Calu3 (cell line): ENCODE measurements at regions not wholly inside any gene's neighbourhood (a gene's known extent, or its start where the extent isn't known, plus 50 kb on each side); places are given as distances from the start of the nearest gene placed in this dataset.

Experiments
- BruUV-seq: library from RNA; stranded (reverse); fragments of 400-500 nt; replicated peaks from 2 replicates; lab custom pipeline; 2021; lab: Mats Ljungman, UMichigan
- CTCF ChIA-PET: fragments of 300-600 bp; sonication (Branson Sonifier 250); formaldehyde crosslinking; loops from one replicate; lab custom pipeline; 2022; ENCODE audit warnings: antibody characterized with exemption; lab: Charles Lee
- DNase-seq: peaks from one replicate; pipeline ENCODE4 v3.0.0; 2022
- H3K27ac Mint-ChIP-seq: one replicate; pipeline ENCODE4 v1.8.0; 2022; ENCODE audit warnings: mixed read lengths; ENCODE audit not compliant: unreplicated experiment
- H3K27me3 Mint-ChIP-seq: one replicate; pipeline ENCODE4 v1.8.0; 2022; ENCODE audit warnings: mixed read lengths; ENCODE audit not compliant: unreplicated experiment
- H3K36me3 Mint-ChIP-seq: one replicate; pipeline ENCODE4 v1.8.0; 2022; ENCODE audit warnings: mild to moderate bottlenecking, moderate library complexity, mixed read lengths; ENCODE audit not compliant: insufficient read depth, unreplicated experiment
- H3K4me1 Mint-ChIP-seq: one replicate; pipeline ENCODE4 v1.8.0; 2022; ENCODE audit warnings: mild to moderate bottlenecking, low read depth, mixed read lengths; ENCODE audit not compliant: unreplicated experiment
- H3K4me3 Mint-ChIP-seq: one replicate; pipeline ENCODE4 v1.8.0; 2022; ENCODE audit warnings: mild to moderate bottlenecking, low read depth, moderate library complexity, mixed read lengths; ENCODE audit not compliant: unreplicated experiment
- H3K9me3 Mint-ChIP-seq: one replicate; pipeline ENCODE4 v1.8.0; 2022; ENCODE audit warnings: low read depth, mixed read lengths; ENCODE audit not compliant: unreplicated experiment
- CTCF ChIP-seq: fragments of 200-600 bp; IDR thresholded peaks from one replicate; pipeline ENCODE4 v1.8.0; 2022; ENCODE audit warnings: antibody characterized with exemption; ENCODE audit not compliant: unreplicated experiment
- intact Hi-C: fragments of 100-400 bp; cut with micrococcal nuclease; formaldehyde crosslinking; loops from one replicate; pipeline ENCODE4 v1.10.0; 2022; ENCODE audit not compliant: unreplicated experiment

GRCh38 chr17:72345088-72345487 is 224.3 kb downstream of the SOX9 start:
- H3K27ac Mint-ChIP-seq: no peak overlapping the region
- no peaks in the 10 kb centered on the region for H3K27me3 Mint-ChIP-seq
- peaks cover 25% of the 10 kb centered on the region for H3K4me1 Mint-ChIP-seq
- H3K36me3 Mint-ChIP-seq: no peaks in the 10 kb centered on the region
- DNase-seq: no peak
- CTCF ChIA-PET: no interaction called here
- no peak for TF ChIP-seq CTCF
- intact Hi-C loops: no loop called here
- no TSS peak for BruUV-seq
- H3K4me3 Mint-ChIP-seq: no peak overlapping the region
- peaks cover 2% of the 10 kb centered on the region for H3K9me3 Mint-ChIP-seq

DNA sequence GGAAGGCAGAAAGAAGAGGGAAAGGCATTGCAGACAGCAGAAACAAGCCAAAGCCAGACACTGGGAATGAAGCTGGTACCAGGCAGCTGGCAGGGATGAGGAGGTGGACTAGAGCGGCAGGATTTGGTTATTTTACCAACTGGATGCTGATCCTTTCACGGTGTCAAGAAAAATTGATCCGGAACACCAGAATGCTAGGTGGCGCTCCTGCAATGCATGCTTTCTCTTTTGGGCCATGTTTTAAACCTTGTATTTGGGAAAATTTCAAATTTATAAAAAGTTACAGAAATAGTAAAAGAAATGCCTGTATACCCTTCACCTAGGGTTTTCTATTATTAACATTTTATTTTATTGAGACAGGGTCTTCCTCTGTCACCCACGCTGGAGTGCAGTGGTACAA is 224.7 kb downstream of the SOX9 start:
- no peak overlapping the region for H3K27ac Mint-ChIP-seq
- no peak for DNase-seq
- H3K4me1 Mint-ChIP-seq: peaks cover 20% of the 10 kb centered on the region
- CTCF ChIA-PET: no interaction called here
- intact Hi-C loops: no loop called here
- BruUV-seq: no TSS peak
- no peak for TF ChIP-seq CTCF
- H3K36me3 Mint-ChIP-seq: no peaks in the 10 kb centered on the region
- no peaks in the 10 kb centered on the region for H3K27me3 Mint-ChIP-seq
- H3K4me3 Mint-ChIP-seq: no peak overlapping the region
- H3K9me3 Mint-ChIP-seq: peaks cover 2% of the 10 kb centered on the region

GRCh38 chr17:72346306-72346705 is 225.5 kb downstream of the SOX9 start:
- H3K4me1 Mint-ChIP-seq: peaks cover 18% of the 10 kb centered on the region

DNA sequence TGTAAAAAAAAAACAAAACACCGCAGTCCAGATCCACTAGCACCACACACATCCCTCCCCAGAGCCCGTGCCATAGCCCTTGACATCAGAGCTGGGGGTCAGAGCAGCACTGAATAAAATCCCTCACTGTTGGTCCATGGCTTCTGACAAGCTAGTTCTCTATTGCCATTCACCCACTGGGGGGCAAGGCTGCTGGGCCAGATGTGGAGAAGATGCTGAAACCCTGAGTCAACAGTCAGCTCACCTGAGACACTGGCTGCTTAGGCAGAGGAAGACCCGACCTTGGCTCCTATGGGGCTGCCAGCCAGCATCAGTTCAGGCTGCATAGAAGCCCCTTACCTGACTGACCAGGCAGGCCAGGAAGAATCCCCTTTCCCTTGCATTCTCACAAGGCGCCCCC is 228.2 kb downstream of the SOX9 start:
- BruUV-seq: no TSS peak
- Mint-ChIP-seq H3K9me3 (no peaks in the 10 kb centered on the region), H3K4me3 (no peak overlapping the region), H3K4me1 (peaks cover 29% of the 10 kb centered on the region), H3K27me3 (no peaks in the 10 kb centered on the region), H3K36me3 (no peaks in the 10 kb centered on the region), H3K27ac (no peak overlapping the region)
- TF ChIP-seq CTCF: no peak
- intact Hi-C loops: no loop called here
- CTCF ChIA-PET: no interaction called here
- DNase-seq: no peak

More at GRCh38 chr17:72346306-72346705, 225.5 kb downstream of the SOX9 start:
- peaks cover 2% of the 10 kb centered on the region for H3K9me3 Mint-ChIP-seq
- CTCF ChIA-PET: no interaction called here
- no peak overlapping the region for H3K27ac Mint-ChIP-seq
- no peak for TF ChIP-seq CTCF
- H3K27me3 Mint-ChIP-seq: no peaks in the 10 kb centered on the region
- intact Hi-C loops: no loop called here
- H3K36me3 Mint-ChIP-seq: no peaks in the 10 kb centered on the region
- DNase-seq: no peak
- no peak overlapping the region for H3K4me3 Mint-ChIP-seq
- BruUV-seq: no TSS peak
